HL-60 (cell line): ENCODE measurements at regions not wholly inside any gene's neighbourhood (a gene's known extent, or its start where the extent isn't known, plus 50 kb on each side); places are given as distances from the start of the nearest gene placed in this dataset.

Source experiments
- CTCF ChIP-seq: IDR thresholded peaks from one replicate; pipeline ENCODE4 v1.5.1; 2011; ENCODE audit warnings: low read length, control low read depth, inconsistent platforms; ENCODE audit not compliant: insufficient read depth
- GABPA ChIP-seq: IDR thresholded peaks from 2 replicates; pipeline ENCODE4 v1.6.1; 2012; ENCODE audit warnings: low read depth
- POLR2AphosphoS5 ChIP-seq: IDR thresholded peaks from 2 replicates; pipeline ENCODE4 v1.6.1; 2012; ENCODE audit warnings: low read depth
- REST ChIP-seq: IDR thresholded peaks from 2 replicates; pipeline ENCODE4 v1.6.1; 2012; ENCODE audit warnings: low read depth; ENCODE audit not compliant: insufficient replicate concordance

GRCh38 chr9:71403106-71403505, 281.7 kb upstream of the TRPM3 start:
- TF ChIP-seq CTCF (no peak), REST (no peak), POLR2AphosphoS5 (no peak), GABPA (no peak)
